SW480 (cell line): ENCODE measurements at regions not wholly inside any gene's neighbourhood (a gene's known extent, or its start where the extent isn't known, plus 50 kb on each side); places are given as distances from the start of the nearest gene placed in this dataset.

ENCODE experiments used
- DNase-seq: peaks from one replicate; pipeline ENCODE4 v3.0.0-alpha.2; 2016; ENCODE audit warnings: low spot score

DNA sequence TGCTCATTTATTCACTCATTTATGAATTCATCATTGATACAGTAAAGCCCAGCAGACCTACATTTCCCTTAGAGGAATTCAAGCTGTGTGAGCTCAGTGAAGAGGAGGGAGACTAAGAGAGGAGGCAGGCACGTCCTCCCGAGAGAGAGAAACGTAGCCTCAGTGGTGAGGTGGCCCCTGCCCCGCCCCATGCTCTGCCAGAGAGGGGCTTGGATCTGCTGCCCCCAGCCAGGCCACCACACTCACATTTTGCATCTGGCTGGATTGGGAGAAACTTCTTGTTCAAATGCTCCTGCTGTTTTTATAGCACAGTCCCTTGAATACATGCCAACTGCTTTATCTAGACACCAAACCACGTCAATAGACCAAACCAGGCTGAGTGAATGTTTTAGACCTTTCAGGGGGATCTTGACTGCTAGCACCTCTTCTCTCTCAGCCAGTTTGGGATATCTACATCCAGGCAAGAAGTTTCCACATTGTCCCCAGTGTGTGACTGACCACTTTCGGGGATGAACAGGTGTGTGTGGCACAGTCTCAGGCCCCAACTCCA is 67.7 kb upstream of the AJAP1 start:
- no peak for DNase-seq

DNA sequence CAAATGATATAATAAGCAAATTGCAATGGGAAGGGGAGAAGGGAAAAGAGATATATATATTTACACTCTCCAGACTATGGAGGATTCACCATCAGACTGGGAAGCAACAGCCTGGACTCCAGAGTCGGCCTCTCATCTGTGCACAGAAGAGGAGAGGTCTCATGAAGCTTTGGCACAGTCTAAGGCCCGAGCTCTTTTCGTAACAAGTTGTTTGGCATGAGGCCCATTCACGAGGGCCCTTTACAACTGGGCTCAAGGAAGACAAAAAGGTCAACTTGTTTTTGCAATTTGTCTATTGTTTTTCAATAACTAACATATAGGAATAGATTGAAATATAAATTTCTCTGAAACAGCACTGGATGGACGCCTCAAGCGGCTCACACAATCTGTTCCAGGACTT is 66.7 kb upstream of the AJAP1 start:
- DNase-seq: no peak

DNA sequence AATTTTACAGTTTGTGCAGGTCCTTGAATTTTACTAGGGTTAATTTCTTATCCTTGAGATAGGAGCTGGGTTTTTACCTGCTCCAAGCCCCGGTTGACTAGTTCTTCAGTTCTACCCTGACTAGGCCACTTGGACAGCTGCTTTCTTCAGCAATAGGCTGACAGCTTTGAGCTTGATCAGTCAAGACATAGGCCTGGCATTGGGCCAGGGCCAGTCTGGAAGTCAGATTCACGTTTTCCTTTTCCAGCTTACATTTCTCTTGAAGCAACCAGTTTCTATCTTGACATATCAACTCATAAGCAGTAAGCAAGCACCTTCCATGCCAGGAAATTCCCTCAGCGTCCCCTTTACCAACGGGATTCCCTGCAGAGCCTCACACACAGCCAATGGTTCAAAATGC is 63.7 kb upstream of the AJAP1 start:
- DNase-seq: no peak

DNA sequence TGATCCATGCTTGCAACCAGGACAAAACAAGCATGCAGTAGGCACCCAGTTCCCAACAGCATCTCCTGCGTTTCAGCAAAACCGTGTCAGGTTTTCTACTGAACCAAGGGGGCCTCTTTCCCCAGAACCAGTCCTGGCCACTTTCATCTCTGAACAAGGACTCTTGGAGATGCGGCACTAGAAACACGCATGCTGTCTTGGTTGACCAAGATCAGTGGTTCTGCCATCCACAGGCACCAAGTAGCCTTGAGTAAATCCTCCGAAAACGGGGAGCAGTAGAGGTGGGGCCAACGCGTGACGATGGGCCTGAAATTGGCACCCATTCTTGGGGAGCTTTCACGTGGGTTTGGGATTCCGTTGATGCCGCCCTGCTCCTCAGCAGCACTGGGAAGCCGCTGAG is 62.5 kb upstream of the AJAP1 start:
- DNase-seq: no peak

DNA sequence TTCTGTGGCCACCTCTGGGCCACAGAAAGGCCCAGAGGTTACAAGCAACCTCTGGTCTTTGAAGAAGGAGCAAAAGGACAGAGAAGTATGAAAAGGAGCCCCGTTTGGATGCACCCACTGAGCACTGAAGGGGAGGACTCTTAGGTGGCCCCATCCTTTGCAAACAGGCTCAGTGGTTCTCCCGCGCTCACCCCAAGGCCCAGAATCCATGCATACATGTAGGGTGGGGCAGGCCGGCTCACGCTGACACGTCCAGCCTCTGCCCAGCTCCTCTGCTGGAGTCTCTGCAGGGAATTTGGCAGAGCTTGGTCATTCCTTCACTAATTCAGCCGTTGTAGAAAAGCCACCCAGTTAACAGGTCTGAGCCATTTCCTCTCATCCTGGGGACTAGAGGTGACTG is 61.3 kb upstream of the AJAP1 start:
- no peak for DNase-seq

DNA sequence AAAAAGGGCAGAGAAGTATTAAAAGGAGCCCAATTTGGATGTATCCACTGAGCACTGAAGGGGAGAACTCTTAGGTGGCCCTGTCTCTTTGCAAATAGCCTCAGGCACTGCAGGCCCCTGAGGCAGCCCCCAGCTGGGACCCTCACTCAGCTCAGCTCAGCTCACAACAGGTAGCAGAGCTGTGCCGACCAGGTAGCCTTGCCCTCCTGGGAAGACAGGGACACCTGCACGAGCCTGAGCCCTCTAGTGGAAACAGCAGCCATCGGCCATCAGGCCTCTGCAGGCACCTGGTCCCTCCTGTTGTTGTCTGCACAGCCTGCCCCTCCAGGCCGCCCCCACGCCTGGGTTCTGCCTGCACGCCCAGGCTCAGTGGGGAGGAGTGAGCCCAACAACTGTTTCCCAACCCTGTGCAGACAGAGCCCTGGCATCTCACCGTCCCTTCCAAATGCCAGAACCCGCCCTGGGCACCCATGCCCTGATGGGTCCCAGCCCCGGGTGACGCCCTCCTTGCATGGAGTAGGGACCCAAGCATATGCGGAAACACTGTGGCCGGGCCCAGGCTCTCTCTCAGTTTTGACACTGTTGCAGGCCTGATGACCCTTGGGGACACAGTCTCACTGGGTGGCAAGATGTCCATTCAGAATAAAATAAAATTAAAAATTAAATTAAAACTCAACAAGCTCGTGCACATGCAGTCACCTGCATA is 60.0 kb upstream of the AJAP1 start:
- peak; percentile 17 for DNase-seq

DNA sequence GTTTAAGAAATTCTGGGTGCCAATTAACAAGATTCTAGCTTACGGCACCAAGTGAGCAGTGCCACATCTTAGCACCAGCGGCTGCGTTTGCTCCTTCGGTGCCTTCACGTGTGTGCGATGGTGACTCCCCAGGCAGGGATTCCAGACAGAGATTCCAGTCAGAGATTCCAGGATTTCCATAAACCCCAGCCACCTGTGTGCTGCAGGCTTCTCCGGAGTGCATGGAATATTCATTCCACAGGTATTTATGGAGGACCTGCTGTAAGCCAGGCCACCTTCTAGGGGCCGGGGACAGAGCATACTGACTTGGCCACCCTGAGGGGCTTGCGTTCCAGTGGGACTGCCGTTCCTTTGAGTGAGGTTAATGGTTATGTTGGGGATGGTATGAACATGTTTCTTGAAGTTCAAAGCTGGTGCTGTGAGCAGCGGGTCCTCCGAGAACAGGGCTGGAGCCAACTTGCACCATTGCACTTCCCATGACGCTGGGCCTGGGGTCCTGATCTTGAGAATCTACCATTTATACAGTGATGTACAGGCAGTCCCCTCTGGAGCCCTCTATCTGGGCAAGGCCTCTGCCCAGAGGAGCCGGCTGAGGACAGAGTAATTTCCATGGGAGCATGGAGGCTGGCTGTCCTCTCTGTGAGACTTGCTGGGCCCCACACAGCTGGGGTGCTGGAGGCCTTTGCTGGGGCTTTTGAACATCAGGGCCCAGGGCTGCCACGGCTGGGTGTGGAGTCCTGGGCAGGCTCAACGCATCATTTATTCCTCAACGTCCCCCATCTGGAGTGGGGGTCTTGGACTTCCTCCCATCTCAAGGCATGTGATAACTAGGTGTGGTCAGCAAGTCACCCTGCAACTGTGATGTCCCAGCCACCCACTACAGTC is 58.8 kb upstream of the AJAP1 start:
- DNase-seq: no peak

DNA sequence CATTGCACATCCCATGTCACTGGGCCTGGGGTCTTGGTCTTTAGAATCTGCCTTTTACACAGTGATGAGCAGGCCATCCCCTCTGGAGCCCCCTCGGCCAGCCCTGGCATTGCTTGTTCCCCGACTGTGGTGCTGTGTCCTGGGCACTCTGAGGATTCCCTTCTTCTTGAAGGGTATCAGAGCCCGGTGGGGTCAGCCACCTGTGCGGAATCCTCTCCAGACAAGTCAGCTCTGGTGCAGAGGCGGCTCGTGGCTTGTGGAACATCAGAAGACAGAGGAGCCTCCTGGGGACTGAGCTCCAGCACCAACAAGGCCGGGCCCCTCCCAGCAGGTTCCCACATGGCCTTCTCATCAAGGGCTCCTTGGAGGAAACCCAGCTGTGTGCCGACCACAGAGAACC is 57.9 kb upstream of the AJAP1 start:
- no peak for DNase-seq

DNA sequence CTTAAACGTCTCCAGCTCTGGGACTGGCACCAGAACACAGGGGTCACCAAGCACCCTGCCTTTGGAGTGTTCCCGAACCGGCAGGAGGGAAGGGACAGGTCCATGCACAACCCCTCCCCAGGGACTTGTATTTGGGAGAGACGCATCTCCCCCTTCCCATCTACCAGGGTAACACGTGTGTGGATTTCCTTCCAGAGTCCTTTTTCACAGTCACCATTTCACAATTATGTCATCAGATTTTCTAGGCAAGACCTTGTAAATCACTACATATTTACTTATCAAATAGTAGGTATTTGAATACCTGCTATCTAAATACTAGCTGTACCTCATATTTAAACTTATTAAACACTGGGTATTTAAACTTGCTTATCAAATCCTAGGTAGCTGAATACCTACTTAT is 57.4 kb upstream of the AJAP1 start:
- DNase-seq: no peak

DNA sequence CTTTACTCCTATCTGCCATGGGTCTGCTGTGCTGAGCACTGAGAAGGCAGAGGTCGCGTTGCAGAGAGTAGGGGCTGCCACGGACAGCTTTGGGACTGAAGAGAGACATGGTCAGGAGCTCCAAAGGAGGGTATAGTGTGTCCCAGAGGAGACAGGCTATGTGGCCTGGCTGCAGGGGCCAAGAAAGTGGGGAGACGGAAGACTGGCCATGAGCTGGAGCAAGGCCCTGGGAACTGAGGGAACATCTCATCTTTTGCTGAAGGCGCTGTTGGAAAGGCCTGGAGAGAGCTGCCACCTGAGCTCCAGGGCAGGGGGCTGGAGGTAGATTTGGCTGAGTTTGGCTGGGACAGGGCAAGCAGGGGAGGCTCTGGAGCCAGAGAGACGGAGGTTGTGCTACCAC is 55.8 kb upstream of the AJAP1 start:
- DNase-seq: no peak

DNA sequence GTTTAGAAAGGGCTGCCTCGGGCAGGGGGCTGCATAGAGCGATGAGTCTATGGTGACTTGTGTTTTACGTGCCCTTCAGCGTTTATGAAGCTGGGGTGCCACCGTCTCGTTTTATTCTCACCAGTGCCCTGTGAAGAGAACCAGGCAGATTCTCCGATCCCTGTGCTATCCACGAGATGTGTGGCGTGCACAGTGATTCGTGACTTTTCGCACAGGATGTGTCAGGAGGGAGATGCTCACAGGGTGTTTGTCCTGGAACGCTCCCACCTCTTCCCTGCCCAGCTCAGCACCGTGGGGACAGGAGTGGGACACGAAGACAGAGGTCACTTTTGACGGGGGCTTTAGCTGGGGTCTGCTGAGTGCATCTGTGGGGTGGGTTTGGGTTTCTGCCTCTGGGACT is 54.9 kb upstream of the AJAP1 start:
- DNase-seq: no peak

DNA sequence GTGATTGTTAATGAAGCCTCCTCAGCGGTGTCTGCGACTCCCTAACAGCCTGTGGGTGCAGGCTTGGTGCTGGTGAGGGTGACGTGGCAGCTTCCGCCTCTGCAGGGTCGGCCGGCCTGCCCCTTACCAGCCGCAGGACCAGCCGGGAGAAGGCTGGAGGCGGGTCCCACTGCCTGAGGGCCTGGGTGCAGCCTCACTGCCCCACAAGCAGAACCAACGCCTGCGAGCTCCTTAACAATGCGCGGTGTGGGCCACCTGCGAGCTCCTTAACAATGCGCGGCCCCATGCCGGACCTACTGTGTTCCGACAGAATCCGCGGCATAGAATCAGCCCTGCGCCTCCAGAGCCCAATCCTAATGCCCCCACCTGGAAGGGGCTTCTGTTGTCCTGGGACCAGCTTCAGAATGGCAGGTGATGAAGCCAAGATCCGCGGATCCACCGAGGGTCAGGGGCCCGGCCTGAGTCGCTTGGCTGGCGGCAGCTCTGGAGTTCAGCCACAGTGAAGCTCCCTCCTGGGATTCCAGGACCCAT is 54.4 kb upstream of the AJAP1 start:
- no peak for DNase-seq

DNA sequence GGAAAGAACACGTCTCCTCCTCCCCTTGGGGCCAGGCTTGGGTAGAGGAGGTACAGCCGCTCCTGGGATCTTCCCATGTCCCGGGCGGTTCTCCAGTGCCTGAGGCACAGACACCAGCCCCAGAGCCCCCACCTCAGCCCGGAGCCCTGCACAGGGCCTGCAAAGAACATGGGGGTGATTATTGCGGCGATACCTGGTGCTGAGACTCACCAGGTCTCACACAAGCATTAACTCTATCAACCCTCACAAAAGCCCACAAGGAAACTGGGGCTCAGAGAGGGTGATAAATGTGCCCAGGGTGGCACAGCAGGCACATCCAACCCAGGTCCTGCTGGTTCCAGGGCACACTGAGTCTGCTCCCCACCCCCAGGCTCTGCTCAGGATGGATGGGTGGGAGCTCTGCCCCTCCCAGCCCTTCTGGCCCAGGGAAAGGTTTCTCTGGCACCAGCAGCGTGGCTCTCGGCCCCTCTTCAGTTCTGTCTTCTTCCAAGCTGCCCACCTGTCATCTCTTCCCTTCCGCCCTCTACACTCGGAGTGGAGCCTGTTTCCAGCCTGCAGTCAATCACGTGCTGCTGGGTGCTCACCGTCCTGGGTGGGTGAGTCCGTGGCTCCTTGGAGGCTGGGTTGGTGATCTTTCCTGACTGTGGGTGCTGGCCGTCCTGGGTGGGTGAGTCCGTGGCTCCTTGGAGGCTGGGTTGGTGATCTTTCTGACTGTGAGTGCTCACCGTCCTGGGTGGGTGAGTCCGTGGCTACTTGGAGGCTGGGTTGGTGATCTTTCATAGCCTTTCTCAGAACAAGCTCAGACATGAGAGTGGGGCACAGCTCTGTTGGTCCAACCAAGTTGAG is 53.6 kb upstream of the AJAP1 start:
- no peak for DNase-seq

DNA sequence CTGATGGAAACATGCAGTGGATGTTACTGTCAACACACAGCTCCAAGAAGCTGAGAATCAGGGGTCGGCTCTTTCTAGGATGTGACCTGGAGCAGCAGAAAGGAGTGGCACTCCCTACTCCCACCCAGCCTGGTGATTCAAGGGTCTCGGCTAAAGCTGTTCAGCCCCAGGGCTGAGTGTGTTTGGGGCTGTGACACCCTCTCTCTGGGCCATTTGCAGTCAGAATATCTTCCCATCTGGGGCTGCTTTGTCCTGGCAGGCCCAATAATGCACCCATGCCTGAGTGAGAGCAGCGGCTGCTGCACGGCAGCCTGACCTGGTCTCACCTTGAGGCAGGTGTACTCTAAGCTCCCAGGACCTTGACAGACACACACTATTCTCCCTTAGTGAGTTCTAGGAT is 52.5 kb upstream of the AJAP1 start:
- no peak for DNase-seq

DNA sequence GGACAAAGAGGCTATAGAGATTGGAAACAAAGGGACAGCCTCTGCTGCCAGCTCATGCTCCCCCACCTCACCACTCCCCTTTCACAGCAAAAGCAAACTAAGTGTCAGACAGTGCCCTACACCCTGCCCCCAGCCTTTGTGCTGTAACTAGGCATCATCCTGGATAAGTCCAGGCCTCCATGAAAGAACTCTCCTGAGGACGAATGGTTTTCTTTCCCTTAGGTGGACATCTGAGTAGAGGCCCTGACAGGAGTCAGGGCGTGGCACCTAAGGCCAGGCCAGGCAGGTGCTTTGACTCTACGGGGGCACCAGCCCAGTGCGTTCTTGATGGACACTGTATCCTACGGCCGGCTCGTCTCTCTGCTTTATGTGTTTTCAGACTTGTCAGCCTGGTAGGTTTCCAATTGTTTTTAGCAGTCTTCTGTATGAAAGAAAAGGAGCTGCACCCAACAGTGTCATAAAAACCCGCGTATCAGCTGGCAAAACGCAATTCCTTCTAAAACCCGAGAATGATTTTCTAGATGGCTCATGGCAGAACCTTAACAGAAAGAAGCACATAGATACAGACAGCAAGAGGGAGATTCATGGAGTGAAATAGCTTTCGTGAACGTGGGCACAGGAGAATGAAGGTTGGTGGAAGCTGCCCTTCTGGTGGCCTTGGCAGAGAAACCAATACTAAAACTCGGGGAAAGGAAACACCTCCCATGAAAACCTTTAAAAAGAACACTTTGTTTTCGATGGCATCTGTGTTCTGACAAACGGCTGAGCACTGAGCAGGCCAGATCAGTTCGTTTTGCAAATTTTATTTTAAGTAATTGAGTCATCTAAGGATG is 51.7 kb upstream of the AJAP1 start:
- DNase-seq: no peak

DNA sequence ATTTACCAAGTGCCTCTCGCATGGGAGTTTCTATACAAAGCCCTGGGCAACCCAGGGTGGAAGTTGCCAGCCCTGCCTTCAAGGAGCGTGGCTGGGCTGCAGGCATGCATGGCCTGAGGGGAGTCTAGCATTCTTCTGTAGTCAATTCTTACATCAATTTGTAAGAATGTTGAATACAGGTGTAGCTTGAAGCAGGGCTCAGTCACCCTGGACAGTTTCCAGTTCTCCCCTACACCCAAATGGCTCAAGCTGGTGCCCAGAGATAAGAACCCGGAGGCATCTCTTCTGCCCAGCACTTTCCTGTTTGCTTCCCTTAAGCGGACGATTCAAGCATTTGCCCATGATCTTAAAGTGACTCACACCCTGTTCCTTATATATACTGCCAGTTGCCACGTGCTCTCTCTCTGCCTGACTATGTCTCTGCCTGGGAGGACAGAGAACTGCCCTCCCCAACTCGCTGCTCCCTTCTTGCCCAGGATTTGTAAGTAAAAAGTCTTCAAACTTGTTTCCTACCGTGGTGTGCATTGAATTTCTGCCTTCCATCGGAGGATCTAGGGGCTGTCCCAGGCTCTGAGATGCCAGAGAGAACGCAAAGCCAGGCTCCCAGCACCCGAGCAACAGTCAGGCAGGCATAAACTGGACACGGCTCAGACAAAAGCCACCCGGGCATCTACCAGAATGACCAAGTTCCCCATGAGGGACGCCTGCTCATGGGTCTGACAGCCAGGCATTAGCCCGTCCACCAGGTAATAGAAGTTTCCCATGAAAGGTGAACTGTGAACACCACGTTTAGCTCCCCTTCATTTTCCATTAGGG is 50.9 kb upstream of the AJAP1 start:
- peak; percentile 10 for DNase-seq
